GM18507 (cell line): ENCODE measurements at regions not wholly inside any gene's neighbourhood (a gene's known extent, or its start where the extent isn't known, plus 50 kb on each side); places are given as distances from the start of the nearest gene placed in this dataset.

Experiments
- DNase-seq: peaks from one replicate; pipeline ENCODE4 v3.0.0; 2011; ENCODE audit warnings: low read depth; ENCODE audit not compliant: insufficient read length; ENCODE audit errors: extremely low spot score
- FAIRE-seq: peaks from 2 replicates; lab custom pipeline; 2011; peaks lifted over from hg19 to GRCh38; lab: Jason Lieb, UNC

DNA sequence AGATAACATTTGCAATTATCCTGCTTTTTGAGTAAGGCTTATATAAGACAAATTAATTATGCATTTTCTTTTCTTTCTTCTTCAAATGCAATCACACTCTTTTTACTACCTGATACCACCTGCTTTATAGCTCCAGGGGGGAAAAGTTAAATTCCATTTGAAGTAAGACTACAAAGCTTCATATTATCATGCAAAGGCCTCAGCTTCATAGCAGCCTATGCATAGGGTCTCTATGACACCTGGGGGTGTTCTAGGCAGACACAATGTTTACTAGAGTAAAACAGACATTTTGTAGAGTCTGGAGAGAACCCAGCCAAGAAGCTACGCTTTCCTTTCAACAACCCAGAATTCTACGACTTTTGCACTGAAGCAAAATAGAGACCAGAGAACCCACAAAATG, 148.0 kb downstream of the MCHR2 start:
- FAIRE-seq (no peak), DNase-seq (no peak)

DNA sequence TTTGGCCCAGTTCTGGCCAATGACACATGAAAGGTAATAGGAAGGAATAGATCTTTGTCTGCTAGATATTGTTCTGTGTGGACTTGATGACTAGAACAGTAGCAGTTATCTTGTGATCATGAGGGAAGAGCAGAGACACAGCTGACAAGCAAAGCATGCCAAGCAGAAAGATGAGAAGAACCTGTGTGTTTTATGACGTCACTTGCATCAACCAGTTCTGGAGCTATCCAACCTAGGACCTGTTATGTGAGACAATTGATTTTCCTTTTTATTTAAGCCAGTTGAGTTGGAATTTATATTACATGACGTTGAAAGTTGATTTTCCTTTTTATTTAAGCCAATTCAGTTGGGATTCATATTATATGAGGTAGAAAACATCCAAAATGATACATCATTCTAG, 143.2 kb downstream of the MCHR2 start:
- DNase-seq (no peak), FAIRE-seq (no peak)

DNA sequence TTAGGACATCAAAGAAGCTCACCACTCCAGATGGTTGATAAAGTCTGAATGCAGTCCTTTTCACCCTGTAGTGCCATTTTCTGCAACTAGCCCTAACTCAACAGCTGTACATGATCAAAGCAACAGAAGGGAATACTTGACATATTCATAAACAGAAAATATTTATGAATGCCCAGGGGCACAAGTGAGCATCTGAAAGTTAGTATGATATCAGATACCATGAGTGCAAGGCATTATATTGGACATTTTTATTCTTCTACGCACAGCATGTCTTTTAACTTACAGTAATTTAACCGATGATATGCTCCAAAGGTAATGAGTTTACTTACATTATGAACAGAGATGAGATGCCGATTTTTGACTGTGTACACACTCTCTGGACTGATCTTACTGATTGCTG, 142.0 kb downstream of the MCHR2 start:
- DNase-seq (no peak), FAIRE-seq (no peak)

DNA sequence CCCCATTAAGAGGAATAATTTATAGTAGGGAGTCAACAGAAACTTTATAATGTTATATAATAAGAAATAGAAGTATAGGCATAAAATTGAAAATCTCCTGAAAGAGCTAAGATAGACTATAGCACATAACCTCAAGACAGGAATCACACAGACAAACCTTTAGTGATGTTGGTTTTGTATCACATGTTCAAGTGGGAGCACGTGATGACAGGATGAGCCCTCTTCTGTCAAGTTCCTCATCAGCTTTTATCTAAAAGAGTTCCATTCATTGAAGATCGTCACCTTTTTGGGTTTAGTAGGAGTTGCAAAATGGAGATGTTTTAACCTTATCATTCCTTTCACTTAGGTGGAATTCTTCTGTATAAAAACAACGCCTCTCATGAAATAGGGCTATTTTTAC, 127.0 kb downstream of the MCHR2 start:
- DNase-seq, result no peak
- no peak for FAIRE-seq

DNA sequence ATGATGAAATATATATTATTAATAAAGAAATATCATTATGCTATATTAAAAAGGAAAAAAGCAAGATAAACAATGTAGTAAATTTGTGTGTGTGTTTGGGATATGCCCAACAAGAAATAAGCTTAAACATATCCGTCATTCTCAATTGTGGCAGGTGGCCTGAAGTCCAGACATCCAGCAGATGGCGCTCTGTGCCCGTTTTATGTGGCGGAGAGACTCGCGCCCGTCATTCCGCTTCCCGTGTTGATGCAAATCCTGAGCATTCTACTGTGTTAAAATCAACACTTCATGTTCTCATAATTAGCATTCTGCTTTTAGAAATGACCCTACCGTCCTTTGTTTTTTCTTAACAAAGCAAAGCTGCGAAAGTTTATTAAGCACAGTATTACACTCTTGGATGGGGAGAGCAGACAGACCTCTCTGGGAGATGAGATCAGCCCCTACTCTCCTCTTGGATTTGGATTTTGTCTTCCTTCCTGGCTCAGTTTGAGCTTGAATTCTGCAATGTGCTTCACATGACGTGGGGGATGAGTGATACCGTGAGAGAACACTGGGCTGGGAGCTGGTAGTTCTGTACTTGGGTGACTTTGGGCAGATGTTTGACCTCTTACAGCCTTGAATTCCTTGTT, 125.8 kb downstream of the MCHR2 start:
- DNase-seq, result peak; percentile 5

More for the DNA sequence above, 125.8 kb downstream of the MCHR2 start:
- FAIRE-seq, result peak; percentile 75
